B cell (primary cell): ENCODE measurements at regions not wholly inside any gene's neighbourhood (a gene's known extent, or its start where the extent isn't known, plus 50 kb on each side); places are given as distances from the start of the nearest gene placed in this dataset.
"Not testable (repeated sequence)": the region's sequence is repeated elsewhere in the genome, so short reads cannot be mapped to it uniquely, and the experiment has no call there.

Source experiments
- CTCF ChIP-seq: fragments of 200-600 bp; IDR thresholded peaks from one replicate; pipeline ENCODE4 v1.8.0; 2022; ENCODE audit warnings: antibody characterized with exemption, mild to moderate bottlenecking
- EZH2 ChIP-seq: IDR thresholded peaks from 2 replicates; pipeline ENCODE4 v1.6.1; 2012; ENCODE audit warnings: borderline replicate concordance, low read depth, mild to moderate bottlenecking, moderate library complexity, low read length; ENCODE audit not compliant: insufficient read depth, poor library complexity, severe bottlenecking

GRCh38 chr16:29253716-29254590, 152.6 kb downstream of the NPIPB11 start:
- TF ChIP-seq CTCF, EZH2: not testable (repeated sequence)
